SW 1271 (cell line): ENCODE measurements at regions not wholly inside any gene's neighbourhood (a gene's known extent, or its start where the extent isn't known, plus 50 kb on each side); places are given as distances from the start of the nearest gene placed in this dataset.

Experiments used
- DNase-seq, 2 experiments: peaks; one replicate each; lab custom pipeline; 2025; lab: John Stamatoyannopoulos, UW

GRCh38 chr1:232891656-232892317, 58.6 kb upstream of the NTPCR start:
- DNase-seq = no peak

DNA sequence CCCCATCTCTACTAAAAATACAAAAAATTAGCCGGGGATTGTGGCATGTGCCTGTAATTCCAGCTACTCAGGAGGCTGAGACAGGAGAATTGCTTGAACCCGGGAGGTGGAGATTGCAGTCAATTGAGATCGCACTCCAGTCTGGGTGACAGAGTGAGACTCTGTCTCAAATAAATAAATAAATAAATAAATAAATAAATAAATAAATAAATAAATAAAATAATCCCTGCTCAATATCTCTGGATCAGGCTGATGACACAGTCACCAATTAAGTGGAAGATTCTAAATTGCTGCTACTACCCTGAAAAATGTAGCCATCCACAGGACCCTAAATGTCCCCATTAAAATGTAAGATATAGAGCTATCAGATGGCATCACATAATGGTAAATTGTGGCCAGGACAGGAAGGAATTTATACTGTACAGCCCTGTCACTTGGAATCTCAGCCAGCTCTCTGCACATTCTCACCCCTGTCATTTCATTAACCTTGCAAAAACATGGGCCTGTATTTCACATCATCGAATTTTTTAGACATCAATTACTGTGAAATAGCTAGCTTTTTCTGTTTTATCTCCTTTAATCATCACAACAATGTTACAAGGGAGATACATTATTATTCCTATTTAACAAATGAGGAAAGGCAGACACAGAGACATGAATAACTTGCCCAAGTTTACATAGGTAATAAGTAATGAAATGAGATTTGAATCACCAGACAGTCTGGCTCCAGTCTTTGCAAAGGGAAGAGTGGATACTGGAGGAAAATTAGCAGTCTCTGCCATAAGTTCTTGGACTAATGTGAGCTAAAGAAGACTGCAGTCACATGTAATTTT, 56.7 kb upstream of the NTPCR start:
- DNase-seq = no peak

DNA sequence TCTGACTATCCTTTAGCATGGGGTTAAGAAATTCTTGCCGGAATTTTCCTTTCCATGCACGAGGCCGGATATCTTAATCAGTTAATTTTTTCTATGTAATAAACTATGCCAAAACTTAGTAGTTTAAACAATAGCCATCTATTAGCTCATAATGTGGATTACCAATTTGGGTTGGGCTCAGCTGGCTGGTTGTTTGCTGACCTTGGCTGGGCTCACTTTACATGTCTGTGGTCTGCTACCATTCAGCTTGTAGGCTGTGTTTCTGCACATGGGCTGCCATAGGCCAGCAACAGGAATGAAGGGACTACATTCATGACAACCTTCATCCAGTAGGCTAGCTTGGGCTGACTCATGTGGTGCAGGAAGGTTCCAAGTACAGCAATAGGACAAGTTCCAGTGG, 56.0 kb upstream of the NTPCR start:
- no peak for DNase-seq

GRCh38 chr1:232897949-232898465, 52.4 kb upstream of the NTPCR start:
- no peak for DNase-seq

GRCh38 chr1:232899268-232899667, 51.1 kb upstream of the NTPCR start:
- DNase-seq = no peak

DNA sequence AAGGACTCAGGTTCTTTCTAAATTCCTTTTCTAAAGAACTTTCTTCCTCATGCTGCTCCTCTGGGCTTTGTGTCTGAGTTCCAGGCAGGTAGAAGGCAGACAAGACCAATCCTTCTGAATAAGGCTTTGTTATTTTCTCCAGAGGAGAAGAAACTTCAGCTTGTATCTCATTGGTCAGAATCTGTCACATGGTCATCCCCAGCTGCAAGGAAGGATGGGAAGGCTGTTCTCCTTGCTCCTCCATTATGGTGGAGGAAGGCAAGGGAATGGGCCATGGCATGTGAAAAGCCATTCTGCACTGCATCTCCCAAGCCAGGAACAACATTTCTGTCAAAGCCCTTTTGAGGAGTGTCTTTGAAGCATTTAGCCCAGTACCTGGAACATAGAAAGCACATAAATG, 50.6 kb upstream of the NTPCR start:
- no peak for DNase-seq
